Hepatocyte (in vitro differentiated cells): ENCODE measurements at regions not wholly inside any gene's neighbourhood (a gene's known extent, or its start where the extent isn't known, plus 50 kb on each side); places are given as distances from the start of the nearest gene placed in this dataset.

Source experiments
- CTCF ChIP-seq: fragments of 200-600 bp; sonication (generic); IDR thresholded peaks from 2 replicates; pipeline ENCODE4 v1.5.1; 2016; ENCODE audit warnings: antibody characterized with exemption, mild to moderate bottlenecking; ENCODE audit not compliant: poor library complexity
- EZH2 ChIP-seq: fragments of 200-600 bp; sonication (generic); IDR thresholded peaks from 2 replicates; pipeline ENCODE4 v1.6.1; 2016; ENCODE audit warnings: antibody characterized with exemption, mild to moderate bottlenecking, borderline replicate concordance
- EZH2phosphoT487 ChIP-seq: fragments of 200-600 bp; sonication (generic); IDR thresholded peaks from one replicate; pipeline ENCODE4 v1.6.1; 2018; ENCODE audit warnings: antibody characterized with exemption, mild to moderate bottlenecking, low read depth, moderate library complexity; ENCODE audit not compliant: unreplicated experiment, severe bottlenecking

- TF ChIP-seq EZH2phosphoT487, result no peak
- TF ChIP-seq CTCF, result no peak
- TF ChIP-seq EZH2, result no peak
These were observed 836.3 kb upstream of the ADGRL4 start for GRCh38 chr1:79842811-79843210.
